HCT116 (cell line): ENCODE measurements at regions not wholly inside any gene's neighbourhood (a gene's known extent, or its start where the extent isn't known, plus 50 kb on each side); places are given as distances from the start of the nearest gene placed in this dataset.
"Not testable (repeated sequence)": the region's sequence is repeated elsewhere in the genome, so short reads cannot be mapped to it uniquely, and the experiment has no call there.

Source experiments
- CEBPB ChIP-seq: IDR thresholded peaks from 2 replicates; pipeline ENCODE4 v1.6.1; 2012; ENCODE audit warnings: low read depth
- CTCF ChIP-seq, 3 experiments: fragments of 200-600 bp in 1 of 3; sonication (generic) in 1 of 3; IDR thresholded peaks in 2 of 3; conservative IDR thresholded peaks in 1 of 3; 2 replicates each; pipeline ENCODE4 v1.5.1; 2012 to 2017; ENCODE audit warnings: low read depth in 2 of 3, low read length in 2 of 3, antibody characterized with exemption in 1 of 3, borderline replicate concordance in 1 of 3, control low read depth in 1 of 3, mild to moderate bottlenecking in 1 of 3, mixed read lengths in 1 of 3, mixed run types in 1 of 3, moderate library complexity in 1 of 3; ENCODE audit not compliant: insufficient read depth in 1 of 3
- ELF1 ChIP-seq: IDR thresholded peaks from 2 replicates; pipeline ENCODE4 v1.6.1; 2012; ENCODE audit warnings: low read depth, borderline replicate concordance
- EZH2 ChIP-seq: fragments of 200-600 bp; sonication (generic); IDR thresholded peaks from 2 replicates; pipeline ENCODE4 v1.6.1; 2017; ENCODE audit warnings: antibody characterized with exemption, mixed run types
- EZH2phosphoT487 ChIP-seq: fragments of 200-600 bp; IDR thresholded peaks from 2 replicates; pipeline ENCODE4 v1.6.1; 2018; ENCODE audit warnings: antibody characterized with exemption, borderline replicate concordance
- JUND ChIP-seq: IDR thresholded peaks from 2 replicates; pipeline ENCODE4 v1.6.1; 2012
- POLR2A ChIP-seq: IDR thresholded peaks from 2 replicates; pipeline ENCODE4 v1.7.0; 2011; ENCODE audit warnings: borderline replicate concordance; ENCODE audit not compliant: insufficient read depth, insufficient read length; ENCODE audit errors: extremely low read depth
- POLR2AphosphoS5 ChIP-seq: IDR thresholded peaks from 2 replicates; pipeline ENCODE4 v1.6.1; 2011; ENCODE audit warnings: mild to moderate bottlenecking, low read depth, low read length, moderate library complexity
- RAD21 ChIP-seq: IDR thresholded peaks from 2 replicates; pipeline ENCODE4 v1.6.1; 2012; ENCODE audit warnings: low read depth, mild to moderate bottlenecking
- SIN3A ChIP-seq: IDR thresholded peaks from 2 replicates; pipeline ENCODE4 v1.6.1; 2012; ENCODE audit warnings: low read depth
- SP1 ChIP-seq: IDR thresholded peaks from 2 replicates; pipeline ENCODE4 v1.6.1; 2012; ENCODE audit warnings: low read depth
- SRF ChIP-seq: IDR thresholded peaks from 2 replicates; pipeline ENCODE4 v1.6.1; 2012; ENCODE audit warnings: low read depth
- TCF7L2 ChIP-seq: IDR thresholded peaks from 2 replicates; pipeline ENCODE4 v1.7.0; 2011; ENCODE audit warnings: borderline replicate concordance, inconsistent platforms; ENCODE audit not compliant: insufficient read depth, insufficient read length; ENCODE audit errors: extremely low read depth
- ZNF274 ChIP-seq: fragments of 200-500 bp; sonication (Bioruptor generic); IDR thresholded peaks from 2 replicates; pipeline ENCODE4 v1.6.1; 2014; ENCODE audit warnings: mild to moderate bottlenecking, low read depth, low read length, inconsistent platforms

- not testable (repeated sequence) for TF ChIP-seq CTCF (IDR thresholded peaks at IDR 0.05 in 2 of 3, conservative IDR thresholded peaks at IDR 0.05 in 1 of 3; ENCODE audit: borderline replicate concordance in 1 of 3, insufficient read depth in 1 of 3, low read depth in 2 of 3, low read length in 2 of 3); TCF7L2; POLR2A; POLR2AphosphoS5; ELF1; SIN3A; EZH2; RAD21; EZH2phosphoT487; SP1; ZNF274; CEBPB; SRF; JUND
Observed at GRCh38 chr1:244332761-244333160, 118.9 kb downstream of the ADSS2 start.
